GM18508 (cell line): ENCODE measurements at regions not wholly inside any gene's neighbourhood (a gene's known extent, or its start where the extent isn't known, plus 50 kb on each side); places are given as distances from the start of the nearest gene placed in this dataset.

Experiments used
- ATAC-seq: cut with Tn5 transposase; IDR thresholded peaks from one replicate; pipeline ENCODE4 v1.9.1; 2021; ENCODE audit warnings: moderate number of reproducible peaks; ENCODE audit not compliant: insufficient read depth, unreplicated experiment

- no peak for ATAC-seq
These were observed 319.7 kb upstream of the NAV3 start for GRCh38 chr12:77510985-77511384.

- no peak for ATAC-seq
These were observed 326.2 kb upstream of the NAV3 start for GRCh38 chr12:77504466-77504865.

- no peak for ATAC-seq
These were observed 330.6 kb upstream of the NAV3 start for GRCh38 chr12:77500089-77500488.

- ATAC-seq, result no peak
These were observed 333.0 kb upstream of the NAV3 start for GRCh38 chr12:77497647-77498046.

GRCh38 chr12:77496714-77497113 is 334.0 kb upstream of the NAV3 start:
- ATAC-seq, result no peak

- ATAC-seq, result no peak
These were observed 336.4 kb upstream of the NAV3 start for GRCh38 chr12:77494296-77494695.

GRCh38 chr12:77493302-77494168 is 337.2 kb upstream of the NAV3 start:
- ATAC-seq, result no peak

- ATAC-seq, result no peak
These were observed 338.2 kb upstream of the NAV3 start for GRCh38 chr12:77492536-77492935.

- no peak for ATAC-seq
These were observed 341.2 kb upstream of the NAV3 start for GRCh38 chr12:77489331-77489970.

- no peak for ATAC-seq
These were observed 342.6 kb upstream of the NAV3 start for GRCh38 chr12:77488041-77488620.

- no peak for ATAC-seq
These were observed 343.8 kb upstream of the NAV3 start for GRCh38 chr12:77486872-77487271.

GRCh38 chr12:77485961-77486854 is 344.5 kb upstream of the NAV3 start:
- ATAC-seq, result no peak

- no peak for ATAC-seq
These were observed 349.0 kb upstream of the NAV3 start for GRCh38 chr12:77481687-77482086.

GRCh38 chr12:77477907-77478533 is 352.7 kb upstream of the NAV3 start:
- ATAC-seq, result no peak

GRCh38 chr12:77471801-77472200 is 358.9 kb upstream of the NAV3 start:
- no peak for ATAC-seq

GRCh38 chr12:77469578-77470333 is 360.9 kb upstream of the NAV3 start:
- no peak for ATAC-seq

- no peak for ATAC-seq
These were observed 377.3 kb upstream of the E2F7 start for GRCh38 chr12:77442633-77443032.

GRCh38 chr12:77439749-77440148 is 374.4 kb upstream of the E2F7 start:
- no peak for ATAC-seq

GRCh38 chr12:77438644-77439043 is 373.3 kb upstream of the E2F7 start:
- ATAC-seq, result no peak
